ENCODE measurements at regions not wholly inside any gene's neighbourhood (a gene's known extent, or its start where the extent isn't known, plus 50 kb on each side); places are given as distances from the start of the nearest gene placed in this dataset.

DNA sequence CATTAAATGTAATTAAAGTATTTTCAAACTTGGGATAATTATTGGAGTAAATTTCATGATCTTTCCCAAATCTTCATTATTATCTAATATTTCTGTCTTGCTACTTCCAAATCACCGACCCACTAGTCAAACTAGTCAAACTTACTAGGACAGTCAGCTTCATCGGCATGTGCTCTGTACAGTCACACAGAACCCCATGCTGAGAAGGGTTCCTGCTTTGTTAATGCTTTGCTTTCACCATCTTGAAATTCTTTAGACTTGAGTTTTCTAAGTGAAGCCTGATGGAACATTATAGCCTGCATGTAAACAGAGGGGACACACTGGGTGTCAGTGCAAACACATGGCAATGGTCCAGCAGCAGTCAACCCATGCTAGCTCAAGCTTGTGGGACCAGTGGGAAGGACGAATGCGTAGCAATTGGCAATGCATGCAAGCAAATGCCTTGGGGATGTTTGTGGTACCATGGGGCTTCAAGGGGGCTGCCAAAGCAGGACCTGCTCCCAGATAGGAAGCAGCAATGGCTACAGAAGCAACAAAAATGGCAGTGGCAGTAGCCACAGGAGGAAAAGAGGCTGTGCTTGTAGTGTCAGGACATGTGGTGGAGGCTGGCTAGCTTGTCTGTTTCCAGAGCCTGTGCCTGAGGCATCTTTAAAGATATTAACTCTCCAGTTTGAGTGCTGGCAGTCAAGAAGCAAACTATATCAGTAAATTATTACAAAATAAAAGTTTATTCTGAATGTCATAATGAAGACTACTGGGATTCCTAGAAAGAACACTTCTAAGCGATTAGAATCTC is 441.1 kb upstream of the SEMA3D start:
- no peak for DNase-seq

DNA sequence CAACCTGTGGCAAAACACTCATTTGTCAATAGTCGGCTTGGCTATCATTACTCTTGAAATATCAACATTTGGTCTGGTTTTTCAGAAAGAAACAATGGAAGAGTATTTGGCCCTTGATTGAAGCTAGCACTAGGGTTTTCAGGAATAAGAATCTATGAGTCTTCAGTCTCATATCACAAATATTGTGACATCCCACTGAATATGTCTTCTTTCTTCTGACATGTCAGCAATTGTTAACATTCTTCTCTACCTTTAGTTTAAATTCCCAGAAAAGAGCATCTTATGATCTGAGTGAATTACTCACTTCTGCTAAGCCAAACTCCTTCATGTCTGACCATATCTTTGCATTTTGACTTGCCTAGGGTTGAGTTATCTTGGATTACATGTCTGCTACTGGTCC is 435.2 kb upstream of the SEMA3D start:
- no peak for DNase-seq

DNA sequence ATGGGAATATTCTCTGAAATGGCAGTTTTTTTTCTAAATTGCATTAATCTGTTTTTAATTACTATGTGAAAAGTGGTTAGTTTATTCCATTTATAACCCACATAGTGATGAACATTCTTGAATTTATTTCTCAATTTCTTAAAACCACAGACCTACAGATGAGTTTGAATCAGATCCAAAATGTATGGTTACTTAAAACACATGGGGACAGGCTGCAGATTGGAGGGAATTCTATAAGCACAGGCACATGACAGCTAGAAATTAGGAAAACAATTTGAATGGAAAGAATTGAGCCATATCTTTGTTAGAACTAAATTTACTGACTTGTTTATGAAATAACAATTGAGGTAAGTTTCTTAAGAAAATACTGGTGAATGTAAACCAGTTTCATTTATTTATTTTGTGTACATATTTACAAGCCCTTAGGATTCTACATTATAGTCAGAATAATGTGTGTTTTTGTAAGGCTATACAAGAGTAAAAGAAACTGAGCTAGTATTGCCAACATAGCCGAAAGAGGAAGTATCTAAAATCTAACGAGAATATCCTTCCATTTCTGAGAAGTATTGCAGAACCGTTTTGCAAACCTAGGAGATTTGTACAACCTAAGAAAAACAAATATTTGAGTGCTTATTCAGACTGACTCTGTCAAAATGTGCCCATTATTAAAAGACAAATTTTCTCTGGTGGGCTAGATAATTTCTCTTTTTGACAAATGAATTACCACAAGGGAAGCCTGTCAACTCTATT is 434.3 kb upstream of the SEMA3D start:
- DNase-seq, result no peak

DNA sequence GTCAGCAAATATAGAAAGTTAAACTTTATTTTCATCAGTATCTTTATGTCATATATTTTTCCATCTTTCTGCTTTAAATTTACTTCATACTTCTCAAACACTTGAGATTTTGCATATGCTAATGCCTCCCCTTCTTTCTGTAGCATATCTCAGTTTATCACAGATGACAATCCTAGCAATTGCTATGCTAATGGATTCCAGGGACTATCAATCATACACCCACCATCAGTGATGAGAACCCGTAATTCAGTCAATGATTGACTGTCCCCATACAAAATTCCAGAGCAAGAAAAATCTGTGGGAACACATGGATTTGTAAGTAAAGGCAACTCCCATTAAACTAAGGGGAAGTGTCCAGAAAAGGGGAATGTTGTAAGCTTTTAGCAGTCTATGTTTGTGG is 432.4 kb upstream of the SEMA3D start:
- no peak for DNase-seq

DNA sequence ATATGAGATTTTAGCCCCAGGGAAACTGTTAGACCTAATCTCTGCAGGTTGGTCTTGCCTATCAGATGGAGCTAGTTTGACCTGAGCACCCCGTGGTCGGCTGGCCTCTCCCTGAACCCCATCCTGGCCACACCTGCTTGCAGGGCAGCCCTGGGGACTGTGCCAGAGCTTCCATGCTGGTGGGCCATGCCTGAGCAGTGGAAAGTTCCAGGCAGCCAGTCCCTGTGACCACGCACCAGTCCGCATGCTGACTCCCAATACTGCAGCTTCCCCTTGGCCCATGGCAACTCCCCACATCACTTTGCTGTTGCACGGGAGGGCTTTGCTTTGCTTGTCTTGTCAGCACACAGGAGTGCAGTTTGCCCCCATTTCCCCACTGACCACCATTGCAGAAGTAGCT is 427.8 kb upstream of the SEMA3D start:
- no peak for DNase-seq

DNA sequence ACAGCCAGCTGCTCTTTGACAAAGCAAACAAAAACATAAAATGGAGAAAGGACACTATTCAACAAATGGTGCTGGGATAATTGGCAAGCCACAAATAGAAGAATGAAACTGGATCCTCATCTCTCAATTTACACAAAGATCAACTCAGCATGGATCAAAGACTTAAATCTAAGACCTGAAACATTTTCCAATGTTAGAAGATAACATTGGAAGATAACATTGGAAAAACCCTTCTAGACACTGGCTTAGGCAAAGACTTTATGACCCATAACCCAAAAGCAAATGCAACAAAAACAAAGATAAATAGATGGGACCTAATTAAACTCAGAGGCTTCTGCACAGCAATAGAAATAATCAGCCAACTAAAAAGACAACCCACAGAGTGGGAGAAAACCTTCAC is 425.7 kb upstream of the SEMA3D start:
- peak; percentile 54 for DNase-seq

DNA sequence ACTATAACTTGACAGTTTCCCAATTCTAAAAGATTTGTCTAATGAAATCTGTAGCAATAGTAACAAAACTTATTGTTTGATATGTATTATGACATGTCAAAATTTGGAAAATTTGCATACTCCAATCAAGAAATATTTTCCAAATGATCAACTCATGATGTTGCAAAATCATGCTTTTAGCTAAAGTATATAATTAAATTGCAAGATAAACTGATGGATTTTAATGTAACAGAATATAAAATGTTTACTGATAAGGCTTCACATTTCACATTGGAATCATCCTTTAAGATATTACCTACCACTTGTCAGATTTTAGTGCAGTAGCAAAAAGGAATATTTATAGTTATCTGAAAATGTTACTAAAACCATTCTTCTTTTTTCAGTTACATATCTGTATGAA is 421.9 kb upstream of the SEMA3D start:
- no peak for DNase-seq

DNA sequence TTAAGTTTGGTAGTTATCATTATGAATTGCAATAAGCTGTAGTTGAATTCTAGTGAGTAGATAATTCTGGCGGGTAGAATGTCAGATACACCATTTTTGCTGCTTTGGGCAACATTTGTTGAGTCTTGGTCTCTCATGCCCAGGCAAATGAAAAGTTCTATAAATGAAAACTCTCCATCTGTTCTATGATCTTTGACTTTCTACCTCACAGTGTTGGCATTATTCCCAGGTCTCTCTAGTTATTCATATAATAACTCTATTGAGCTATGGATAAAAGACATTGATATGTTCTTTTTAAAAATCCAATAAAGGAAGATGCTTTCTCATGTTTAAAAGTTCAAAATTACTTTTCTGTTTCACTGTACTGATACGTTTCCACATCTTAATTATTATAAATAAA is 415.3 kb upstream of the SEMA3D start:
- no peak for DNase-seq

DNA sequence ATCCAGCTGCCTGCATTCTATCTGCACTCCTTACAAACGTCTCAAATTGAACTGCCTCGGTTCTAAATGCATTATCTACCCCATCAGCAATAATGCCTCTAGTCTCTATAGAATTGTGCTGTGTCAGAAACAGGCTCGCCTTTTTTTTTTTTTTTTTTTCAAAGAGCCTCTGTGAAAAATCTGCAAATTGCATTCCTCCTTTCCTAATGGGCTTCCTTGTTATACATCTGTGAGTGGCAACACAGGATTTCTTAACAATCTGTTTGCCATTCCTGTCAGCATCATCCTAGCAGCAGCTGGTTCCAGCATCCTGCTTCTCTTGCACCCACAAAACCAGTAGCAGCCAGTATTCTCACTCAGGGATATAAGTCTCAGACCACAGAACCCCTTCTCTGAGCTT is 413.5 kb upstream of the SEMA3D start:
- DNase-seq, result no peak

DNA sequence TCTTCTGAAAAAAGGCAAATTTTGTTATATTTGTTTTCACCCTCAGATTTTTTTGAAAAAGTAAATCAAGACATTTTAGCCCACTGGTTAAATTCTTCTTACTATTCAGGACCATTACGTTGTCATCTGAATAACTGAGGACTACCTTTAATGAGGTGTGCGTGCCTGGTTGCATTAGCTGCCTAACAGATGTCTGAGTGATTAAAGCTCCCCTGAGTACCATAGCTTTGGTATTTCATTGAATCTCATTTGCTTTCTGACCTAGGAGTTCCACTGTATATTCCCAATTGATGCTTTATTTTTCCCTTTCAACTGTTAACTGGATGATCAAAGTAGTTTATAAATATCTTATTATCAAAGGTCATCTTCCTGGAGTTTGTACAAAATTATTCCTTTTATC is 410.0 kb upstream of the SEMA3D start:
- DNase-seq, result no peak

DNA sequence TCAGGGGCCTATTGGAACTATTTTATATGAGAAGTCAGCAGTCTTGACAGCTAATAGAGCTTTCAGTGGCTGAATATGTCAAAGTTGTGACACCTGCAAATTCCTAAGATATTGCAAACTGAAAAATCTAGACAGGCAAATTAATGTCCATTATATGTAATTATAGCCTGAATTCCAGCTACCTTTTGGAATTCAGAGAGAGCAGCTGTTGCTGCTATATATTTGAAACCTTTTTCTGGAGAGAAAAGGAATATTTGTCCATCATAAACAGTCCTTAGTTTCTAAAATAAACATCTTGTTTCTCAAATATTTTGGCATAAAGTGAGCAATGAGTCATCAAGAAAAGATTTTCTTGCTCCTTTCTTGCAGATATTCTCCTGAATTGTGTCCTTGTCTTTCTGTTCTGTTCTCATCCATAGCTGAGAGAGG is 408.9 kb upstream of the SEMA3D start:
- no peak for DNase-seq

DNA sequence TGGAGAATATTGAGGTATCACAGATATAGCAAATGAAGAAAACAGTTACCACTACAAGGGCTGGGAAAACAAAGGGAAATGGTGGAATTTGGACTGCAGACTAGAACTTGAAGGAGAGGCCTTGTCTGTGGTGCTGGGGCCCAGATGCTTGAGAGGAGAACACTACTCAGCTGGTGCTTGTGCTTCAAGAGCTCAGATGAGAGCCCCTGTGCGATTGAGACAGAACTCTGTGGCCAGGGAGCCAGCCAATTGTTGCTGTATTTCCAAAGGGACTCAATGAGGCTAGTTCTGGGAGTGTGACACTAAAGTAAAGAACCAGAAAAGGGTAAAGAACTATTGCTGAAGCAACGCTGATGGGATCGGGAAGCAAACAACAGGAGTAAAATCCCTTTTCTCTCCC is 406.5 kb upstream of the SEMA3D start:
- peak; percentile 16 for DNase-seq

DNA sequence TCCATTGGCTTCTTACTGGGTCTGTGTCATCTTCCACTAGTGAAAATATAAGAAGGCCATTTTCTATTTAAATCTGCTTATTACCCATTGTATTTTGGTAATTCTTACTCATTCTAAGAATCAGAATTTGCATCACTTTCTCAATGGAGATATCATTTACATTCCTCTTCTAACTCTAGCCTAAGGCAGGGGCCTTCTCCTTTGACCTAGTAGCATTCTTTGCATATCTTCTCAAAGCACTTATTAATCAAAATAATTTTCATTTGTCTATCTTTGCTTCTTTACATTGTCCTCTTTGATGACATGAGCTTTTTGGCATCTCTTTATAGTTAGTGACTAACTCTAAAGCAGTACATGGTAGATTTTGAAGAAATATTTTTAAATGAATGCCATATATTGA is 400.9 kb upstream of the SEMA3D start:
- DNase-seq, result no peak

DNA sequence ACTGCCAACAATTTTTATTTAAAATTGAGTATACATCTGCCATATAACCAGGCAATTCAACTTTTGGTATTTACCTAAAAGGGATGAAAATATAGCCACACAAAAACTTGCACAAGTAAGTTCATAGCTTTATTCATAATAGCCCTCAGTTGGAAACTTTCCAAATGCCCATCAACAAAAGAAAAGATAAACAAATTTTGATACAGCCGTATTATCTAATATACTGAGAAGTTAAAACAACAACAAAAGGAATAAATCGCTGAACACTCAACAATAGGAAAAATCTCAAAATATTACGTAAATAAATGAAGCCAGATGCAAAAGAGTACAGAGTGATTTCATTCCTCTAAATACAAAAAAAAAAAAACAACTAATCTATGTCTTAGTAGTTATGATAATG is 399.2 kb upstream of the SEMA3D start:
- no peak for DNase-seq

DNA sequence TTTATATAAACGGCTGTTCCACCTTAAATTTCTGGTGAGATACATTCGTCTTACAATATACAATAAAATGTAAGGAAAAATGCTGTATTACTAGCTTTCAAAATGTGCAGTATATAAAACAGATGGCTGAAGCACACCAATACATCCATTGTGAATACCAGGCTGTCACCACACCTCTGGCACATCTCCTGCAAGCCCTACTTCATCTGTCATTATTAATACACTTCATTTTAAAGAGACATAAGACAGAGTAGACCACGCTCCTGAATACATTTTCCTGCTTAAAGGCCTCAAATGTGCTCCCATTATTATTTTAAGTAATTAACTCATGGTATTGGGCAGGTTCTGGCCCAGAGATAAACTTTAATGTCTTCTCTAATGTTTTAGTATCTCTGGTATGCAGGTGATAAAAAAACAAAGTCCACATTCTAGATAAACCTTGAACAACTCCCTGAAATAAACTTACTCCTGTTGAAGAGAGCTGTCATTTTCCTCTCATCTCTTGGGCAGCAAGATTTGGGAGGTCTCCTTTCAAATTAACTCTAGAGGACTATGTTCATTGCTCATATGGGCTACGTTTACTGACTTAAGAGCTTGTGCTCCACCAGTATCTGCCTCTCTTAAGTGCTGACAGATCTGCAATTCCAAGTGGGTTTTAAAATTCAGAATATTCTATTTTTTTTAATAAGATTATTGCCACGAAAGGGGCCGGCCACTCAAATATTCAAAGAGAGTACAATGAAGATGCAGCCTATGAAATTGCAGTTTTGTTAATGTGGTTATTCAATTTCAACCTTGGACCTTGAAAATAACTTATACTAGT is 396.5 kb upstream of the SEMA3D start:
- no peak for DNase-seq

DNA sequence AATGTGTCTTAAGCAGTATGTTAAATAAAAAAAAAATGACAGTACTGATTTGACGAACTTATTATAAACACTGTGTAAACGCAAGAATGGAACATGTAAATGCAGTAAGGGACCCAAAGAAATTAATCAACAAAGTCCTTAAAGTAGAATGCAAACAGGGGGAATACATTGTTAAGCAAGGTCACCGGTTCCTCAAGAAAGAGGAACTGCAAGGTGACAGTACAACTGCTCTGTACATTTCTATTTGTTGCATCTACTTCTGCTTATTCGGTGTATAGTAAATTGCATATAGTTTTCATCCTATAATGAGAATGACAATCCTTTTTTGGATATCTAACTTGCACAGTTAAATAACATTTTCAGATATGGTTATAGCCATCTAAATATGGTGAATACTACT is 387.0 kb upstream of the SEMA3D start:
- no peak for DNase-seq

DNA sequence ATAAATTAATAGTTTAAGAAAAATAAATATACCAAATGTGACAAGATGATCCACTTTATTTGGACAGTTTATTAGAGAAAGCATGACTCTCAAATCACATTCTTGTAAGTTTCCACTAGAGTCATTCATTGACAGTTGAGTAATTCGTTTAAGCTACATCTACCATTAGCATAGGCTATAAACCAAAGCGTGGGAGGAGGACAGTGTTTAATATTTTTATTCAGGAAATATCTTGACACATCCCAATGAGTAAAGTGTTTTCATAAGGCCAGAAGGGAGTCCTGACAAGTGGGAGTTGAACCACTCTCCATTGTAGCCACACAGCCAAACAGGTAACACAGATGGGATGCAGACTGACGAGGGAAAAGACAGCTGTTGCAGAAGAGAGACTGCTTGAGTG is 386.5 kb upstream of the SEMA3D start:
- DNase-seq, result peak; percentile 7

DNA sequence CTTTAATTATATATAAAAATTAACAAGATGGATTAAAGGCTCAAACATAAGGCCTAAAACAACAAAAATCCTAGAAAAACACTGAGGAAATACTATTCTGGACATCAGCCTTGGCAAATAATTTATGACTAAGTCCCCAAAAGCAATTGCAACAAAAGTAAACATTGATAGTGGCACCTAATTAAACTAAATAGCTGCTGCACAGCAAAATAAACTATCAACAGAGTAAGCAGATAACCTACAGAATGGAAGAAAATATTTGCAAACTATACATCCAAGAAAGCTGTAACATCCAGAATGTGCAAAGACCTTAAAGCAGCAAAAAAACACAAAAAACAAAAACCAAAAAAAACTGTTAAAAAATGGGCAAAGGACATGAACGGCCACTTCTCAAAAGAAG is 384.0 kb upstream of the SEMA3D start:
- no peak for DNase-seq

DNA sequence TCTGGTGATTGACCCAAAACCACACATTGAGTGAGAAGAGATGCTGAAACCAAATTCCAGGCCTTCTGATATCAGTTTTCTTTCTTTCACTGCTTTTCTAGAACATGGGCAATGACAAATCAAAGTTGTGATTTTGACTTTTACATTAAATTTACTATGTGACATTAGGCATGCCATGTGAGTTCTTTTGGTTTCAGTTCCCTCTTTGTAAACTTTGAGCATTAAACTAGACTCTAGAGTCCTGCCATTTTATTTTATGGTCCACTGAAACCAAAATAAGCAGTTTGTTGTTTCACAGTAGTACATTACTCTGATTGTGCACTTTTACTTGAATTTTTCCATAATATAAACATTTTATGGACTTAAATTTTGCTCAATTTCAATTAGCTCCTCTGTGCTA is 381.1 kb upstream of the SEMA3D start:
- no peak for DNase-seq

DNA sequence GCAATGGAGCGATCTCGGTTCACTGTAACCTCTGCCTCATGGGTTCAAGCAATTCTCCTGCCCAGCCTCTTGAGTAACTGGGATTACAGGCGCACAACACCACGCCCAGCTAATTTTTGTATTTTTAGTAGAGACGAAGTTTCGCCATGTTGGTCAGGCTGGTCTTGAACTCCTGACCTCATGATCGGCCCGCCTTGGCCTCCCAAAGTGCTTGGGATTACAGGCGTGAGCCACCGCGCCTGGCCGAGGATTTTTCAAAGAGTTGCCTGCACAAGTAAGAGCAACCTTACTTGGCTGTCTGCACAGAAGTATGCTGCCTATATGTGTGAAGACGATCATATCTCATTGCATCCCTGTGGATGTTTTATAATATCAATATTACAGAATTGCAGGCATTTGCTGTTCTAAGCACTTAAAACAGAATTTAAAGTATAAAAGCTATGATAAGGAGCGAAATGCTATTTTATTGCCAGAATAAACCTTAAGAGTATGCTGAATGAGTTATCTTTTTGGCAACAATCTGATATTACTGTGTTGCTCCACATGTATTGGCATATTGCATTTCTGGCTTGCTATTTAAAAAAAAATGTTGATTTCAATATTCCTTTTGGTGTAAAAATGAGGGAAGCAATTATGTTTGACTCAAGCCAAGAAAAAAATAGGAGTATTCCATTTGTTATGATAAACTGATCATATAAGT is 379.4 kb upstream of the SEMA3D start:
- DNase-seq, result no peak

DNA sequence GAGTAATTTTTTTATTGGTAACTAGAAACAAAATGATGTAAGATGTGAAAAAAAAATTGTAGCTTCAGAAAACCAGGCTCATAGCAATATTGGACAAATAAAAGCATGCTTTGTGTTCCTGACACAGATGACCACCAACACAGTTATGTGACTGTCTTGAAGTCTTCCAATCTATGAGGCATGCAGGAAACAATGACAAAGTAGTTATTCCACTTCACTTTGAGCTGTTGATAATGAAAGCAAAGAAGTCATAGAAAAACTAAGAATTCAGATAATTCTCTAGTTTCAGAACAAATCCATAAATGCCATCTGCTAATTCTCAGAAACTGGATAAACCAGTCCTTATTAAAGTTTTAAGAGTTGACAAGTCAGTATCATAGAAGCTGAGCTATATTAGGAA is 378.4 kb upstream of the SEMA3D start:
- no peak for DNase-seq

DNA sequence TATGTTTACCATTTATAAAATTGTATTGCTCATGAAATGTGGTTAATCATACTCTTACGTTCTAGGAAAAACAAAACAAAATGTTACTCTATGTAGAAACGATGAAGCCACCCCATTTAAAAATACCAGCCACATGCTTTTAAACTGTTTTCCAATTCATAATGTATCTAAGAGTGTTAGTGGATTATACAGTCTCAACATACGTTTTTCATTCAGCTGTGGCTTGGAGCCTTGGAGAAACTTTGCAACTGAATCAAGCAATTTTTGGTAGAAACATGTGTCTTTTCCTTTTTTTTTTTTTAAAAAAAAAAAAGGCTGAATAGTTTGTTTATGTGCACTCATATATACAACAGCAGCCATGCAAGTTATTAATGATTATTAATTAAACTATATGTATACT is 378.0 kb upstream of the SEMA3D start:
- no peak for DNase-seq

DNA sequence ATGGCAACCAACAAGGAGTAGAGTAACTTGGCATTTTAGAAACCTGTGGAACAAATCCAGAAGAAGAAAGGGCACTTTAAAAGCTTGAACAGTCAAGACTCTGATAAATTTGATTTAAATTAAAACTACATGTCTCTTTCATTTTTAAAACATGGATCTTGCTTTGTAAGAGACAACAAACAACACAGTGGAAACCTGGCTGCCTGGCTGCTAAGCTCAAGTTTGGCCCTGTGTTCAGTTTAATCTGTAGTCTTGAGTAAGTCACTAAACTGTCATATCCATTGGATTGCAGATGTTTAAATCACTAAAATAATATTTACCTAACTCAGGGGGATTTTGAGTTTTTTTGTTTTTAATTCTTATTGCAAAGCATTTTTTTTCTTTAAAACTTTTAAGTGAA is 374.9 kb upstream of the SEMA3D start:
- DNase-seq, result no peak

Data from NCI-H510A treated with DMSO at 0.1 percent for 48 hours (cell line).